GM18907 (cell line): ENCODE measurements at regions not wholly inside any gene's neighbourhood (a gene's known extent, or its start where the extent isn't known, plus 50 kb on each side); places are given as distances from the start of the nearest gene placed in this dataset.
A peak's percentile ranks its signal among the peaks of the same experiment; 100 is the strongest.

Experiments used
- ATAC-seq: cut with Tn5 transposase; IDR thresholded peaks from one replicate; pipeline ENCODE4 v1.9.1; 2021; ENCODE audit warnings: mild to moderate bottlenecking, moderate library complexity; ENCODE audit not compliant: unreplicated experiment

DNA sequence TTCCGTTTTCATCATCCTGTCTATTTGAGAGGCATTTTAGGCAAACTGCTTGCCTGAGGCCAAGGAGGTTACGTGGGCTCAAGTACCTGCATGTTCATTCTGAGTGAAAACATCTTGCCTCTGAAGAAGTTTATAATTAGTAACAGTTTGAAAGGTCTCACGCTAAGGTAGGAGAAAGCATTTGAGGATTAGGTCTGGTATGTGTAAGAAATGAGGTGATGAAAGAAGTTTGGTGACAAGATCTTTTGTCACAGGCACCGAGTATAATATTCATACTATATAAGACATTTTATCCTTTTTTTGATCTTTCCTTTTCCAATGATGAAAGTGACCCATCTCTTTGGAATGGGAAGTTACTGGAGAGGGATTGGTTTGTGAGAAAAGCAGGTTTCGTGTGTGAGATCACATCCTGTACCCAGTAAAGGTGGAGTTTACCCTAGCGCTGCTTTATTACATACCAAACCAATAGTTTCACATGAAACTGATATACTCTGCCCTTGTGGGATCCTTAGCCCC, 98.7 kb upstream of the PDC start:
- no peak for ATAC-seq

DNA sequence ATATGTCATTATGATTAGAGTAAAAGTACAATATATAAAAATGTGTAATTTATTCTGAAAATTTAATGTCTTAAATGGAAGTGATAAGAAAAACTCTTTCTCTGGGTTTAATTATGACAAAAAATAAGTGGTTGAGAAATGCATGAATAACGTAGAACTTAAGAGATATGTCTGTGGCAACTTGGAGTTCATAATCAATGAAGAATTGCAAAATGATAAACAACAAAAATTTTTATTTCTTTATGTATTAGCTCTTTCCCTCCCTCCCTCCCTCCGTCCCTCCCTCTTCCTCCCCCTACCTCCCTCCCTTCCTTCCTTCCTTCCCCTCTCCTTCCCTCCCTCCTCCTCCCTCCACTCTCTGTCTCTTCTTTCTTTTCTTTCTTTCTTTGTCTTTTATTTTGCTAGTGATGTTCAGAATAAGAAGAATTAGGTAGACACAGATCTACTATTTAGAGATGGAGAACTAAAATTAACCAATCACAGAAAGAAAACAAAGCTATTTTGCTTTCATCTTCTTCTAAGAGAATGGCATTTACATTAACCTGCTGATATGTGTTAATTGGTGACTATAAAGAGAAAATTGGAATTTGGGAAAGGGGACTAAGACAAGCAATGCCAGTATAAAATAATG, 96.3 kb upstream of the PDC start:
- ATAC-seq: no peak

DNA sequence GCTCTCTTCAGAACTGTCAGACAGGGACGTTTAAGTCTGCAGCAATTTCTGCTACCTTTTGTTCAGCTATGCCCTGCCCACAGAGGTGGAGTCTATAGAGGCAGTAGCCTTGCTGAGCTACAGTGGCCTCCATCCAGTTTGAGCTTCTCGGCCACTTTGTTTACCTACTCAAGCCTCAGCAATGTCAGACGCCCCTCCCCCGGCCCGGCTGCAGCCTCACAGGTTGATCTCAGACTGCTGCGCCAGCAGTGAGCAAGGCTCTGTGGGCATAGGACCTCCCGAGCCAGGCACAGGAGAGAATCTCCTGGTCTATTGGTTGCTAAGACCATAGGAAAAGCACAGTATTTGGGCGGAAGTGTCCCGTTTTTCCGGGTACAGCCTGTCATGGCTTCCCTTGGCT, 89.9 kb upstream of the PDC start:
- no peak for ATAC-seq

DNA sequence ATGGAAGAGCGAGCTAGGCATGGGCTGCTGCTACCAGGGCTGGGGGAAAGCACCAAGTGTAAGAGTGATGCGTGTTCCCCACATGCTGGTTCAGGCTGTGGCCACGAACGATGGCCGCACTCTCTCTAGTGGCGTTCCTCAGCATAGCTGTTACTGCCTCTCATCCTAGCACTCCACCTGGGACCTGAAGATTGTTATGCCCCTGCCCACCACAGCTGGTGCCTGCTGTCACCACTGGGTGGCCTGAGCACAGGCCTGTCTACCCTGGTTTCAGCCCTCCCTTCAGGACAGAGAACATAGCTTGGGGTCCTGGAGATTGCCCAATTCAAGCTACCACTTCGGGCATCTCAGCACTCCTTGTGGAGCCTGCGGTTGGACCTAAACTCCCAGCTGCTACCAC, 80.1 kb upstream of the PDC start:
- ATAC-seq: no peak

- no peak for ATAC-seq
Measured at GRCh38 chr1:186540521-186540920, 79.6 kb upstream of the PDC start.

DNA sequence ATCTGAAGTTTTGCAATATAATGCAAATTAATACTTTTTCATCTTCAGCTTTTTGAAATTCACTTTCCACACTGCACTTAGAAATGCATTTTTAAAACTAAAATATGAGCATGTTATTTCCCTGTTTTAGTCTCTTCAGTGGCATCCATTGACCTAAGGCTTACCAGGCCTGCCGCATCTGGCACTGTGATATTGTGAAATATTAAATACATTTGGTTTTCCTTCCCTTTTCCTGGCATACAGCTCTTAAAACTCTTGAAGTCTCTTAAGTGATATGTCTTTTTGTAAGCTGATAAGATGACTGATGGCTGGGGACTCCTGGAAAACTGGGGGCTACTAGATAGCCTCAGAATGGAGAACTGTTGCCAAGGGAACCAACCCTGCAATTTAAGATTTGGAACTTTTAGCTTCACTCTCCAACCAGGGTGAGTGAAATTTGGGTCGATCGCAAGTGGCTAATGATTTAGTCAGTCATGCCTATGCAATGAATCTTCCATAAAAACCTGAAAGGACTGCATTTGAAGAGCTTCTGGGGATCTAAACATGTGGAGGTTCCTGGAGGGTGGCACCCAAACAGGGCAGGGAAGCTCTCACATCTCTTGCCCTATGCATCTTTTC, 75.5 kb upstream of the PDC start:
- ATAC-seq: no peak

DNA sequence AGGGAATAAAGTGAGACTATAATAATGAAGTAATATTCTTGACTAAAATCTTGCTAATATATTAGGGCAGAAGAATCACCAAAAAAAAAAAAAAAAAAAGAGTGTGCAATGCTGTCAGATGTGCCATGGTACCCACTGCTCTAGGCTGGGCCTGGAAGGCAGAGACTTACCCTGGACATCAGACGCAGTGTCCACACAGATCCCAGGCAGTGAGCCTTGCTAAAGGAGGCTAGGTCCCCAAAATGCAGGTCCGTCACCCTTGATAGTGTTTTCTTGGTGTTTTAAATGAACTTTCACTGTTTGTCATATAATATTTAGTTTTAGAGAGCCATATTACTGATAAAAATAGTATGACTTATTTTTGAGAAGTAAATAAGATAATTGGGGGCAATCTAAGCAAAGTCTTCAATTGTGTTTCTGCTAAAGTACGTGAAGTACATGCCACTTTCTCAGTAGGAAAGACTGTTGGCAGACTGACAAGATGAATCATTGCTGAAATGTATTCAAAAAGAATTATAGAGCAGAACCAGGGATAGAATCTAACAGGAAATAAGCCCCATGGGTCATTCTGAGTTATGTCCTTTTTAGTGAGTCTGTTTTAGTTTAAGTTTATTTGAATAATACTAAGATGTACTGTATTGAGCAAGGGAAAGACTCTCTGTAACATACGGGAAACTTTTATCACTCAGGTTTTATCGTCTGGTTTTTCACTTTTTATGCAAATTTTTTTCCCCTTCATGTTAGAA, 74.6 kb upstream of the PDC start:
- no peak for ATAC-seq

DNA sequence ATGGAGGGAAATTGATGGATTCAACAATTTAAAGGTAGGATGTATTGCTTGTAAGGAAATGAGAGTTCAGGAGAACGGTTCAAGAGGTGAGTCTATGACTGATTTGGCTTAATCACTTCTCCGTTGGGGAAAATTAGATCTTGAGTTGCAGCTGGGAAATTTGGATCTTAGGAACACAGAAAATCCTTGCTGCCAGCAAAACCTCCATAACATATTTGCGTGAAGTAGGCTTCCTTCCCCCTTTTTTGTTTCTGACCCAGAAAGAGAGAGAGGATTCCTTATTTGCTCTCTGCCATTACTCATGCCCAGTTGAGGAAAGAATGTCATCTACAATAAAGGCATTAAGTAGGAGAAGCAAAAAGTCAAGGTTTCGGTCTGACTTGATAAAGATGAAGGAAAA, 73.5 kb upstream of the PDC start:
- no peak for ATAC-seq

- no peak for ATAC-seq
Measured at GRCh38 chr1:186532466-186532865, 71.6 kb upstream of the PDC start.

GRCh38 chr1:186531561-186532165, 70.7 kb upstream of the PDC start:
- ATAC-seq: no peak

GRCh38 chr1:186530109-186530508, 69.2 kb upstream of the PDC start:
- ATAC-seq: no peak

- ATAC-seq: no peak
Measured at GRCh38 chr1:186519982-186520381, 59.1 kb upstream of the PDC start.

DNA sequence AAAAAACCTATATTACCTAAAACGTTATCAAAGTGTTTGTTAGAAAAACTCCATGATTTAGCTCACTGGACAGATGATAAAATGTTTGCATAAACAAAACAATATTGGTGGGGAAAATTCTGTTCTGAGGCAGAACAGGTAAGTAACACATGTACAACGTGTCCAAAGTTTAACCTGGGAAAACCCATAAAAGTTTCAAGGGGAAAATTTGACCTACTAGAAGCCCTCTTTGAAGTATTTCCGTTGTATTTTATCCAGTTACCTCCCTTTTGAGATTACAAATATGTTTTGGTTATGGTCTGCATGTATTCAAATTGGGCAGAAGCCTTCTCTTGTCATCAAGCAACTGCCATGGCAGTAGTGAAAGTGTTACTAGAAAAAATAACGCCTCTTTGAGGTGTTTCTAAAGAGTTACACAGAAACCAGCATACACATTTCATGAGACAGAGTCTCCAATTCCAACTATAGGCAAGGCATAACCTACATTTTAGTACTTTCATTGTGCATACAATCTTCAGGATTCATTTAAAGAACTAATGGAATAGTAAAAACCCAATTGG, 58.0 kb upstream of the PDC start:
- ATAC-seq: peak; percentile 79

DNA sequence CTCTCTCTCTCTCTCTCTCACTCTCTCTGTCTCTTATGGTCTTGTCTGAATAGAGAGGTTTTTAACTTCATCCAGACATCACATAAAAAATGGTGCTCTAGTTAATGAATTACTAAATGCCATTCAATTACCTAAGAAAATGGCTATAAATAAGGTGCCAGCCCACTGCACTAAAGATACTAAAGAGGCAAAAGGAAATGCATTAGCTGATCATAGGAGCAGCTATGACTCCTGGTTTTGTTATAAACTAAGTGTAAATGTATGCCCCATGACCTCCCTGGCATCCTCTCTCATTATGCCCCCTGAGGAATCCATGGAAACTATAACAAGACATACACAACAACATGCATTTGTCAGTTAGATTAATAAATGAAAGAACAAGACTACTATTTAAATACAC, 57.5 kb upstream of the PDC start:
- ATAC-seq: peak; percentile 45

DNA sequence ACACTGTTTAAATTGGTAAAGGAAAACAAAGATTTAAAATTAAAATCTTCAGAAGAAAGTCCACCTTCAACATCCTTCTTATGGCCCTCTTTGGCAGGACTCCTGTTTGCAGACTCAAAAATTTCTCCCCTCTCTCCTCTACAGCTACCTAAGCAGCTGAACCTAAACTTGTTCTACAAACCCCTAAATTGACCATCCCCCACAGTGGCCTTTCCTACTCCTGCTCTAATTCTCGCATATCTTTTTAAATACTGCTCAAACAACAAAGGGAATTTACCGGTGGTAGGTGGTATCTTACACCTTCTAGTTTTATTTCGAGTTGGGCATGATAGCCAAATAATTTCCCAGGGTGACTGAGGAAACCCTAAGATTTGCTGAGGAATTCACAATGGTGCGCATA, 53.5 kb upstream of the PDC start:
- no peak for ATAC-seq

- ATAC-seq: no peak
Measured at GRCh38 chr1:186513526-186513925, 52.6 kb upstream of the PDC start.

DNA sequence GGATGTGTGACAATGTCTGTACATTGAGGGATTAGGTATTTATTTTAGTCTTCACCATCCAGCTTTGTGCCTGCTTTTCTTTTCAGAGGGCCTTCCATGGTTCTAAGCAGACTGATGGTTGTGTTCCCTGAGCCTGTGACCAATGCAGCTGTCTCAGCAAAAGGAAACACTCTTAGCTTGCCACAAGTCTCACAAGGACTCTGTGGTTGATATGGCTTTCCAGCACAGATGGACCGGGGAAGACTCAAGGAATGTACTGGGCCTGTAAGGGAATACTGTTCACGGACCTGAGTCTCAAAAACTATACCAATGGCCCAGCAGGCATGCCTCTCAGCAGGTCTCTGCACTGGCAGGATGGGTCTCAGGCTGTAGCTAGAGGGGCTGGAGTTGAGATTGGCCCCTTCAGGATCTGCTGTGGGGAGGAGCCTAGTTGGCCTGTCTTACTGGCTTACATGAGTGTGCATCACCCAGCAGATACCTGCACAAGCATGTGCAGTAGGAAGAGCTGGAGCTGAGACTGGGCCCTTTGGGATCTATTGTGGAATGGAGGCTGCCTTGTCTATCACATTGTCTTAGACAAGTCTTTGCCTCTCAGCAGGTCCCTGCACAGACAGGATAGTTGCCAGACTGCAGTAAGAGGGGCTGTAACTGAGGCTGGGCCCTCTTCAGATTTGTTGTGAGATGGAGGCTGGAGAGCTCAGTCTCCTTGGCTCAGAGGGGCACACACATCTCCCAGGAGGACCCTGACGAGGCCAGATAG, 52.0 kb upstream of the PDC start:
- ATAC-seq: no peak

GRCh38 chr1:186511761-186512637, 51.1 kb upstream of the PDC start:
- peak; percentile 93 for ATAC-seq
